Endothelial cell of umbilical vein (primary cell): ENCODE measurements at regions not wholly inside any gene's neighbourhood (a gene's known extent, or its start where the extent isn't known, plus 50 kb on each side); places are given as distances from the start of the nearest gene placed in this dataset.
"Not testable (repeated sequence)": the region's sequence is repeated elsewhere in the genome, so short reads cannot be mapped to it uniquely, and the experiment has no call there.

Experiments
- BruUV-seq: library from RNA; stranded (reverse); fragments of 400-500 nt; replicated peaks from 2 replicates; lab custom pipeline; 2021; lab: Mats Ljungman, UMichigan
- CTCF ChIA-PET: fragments of 300-600, 350-600 bp; sonication (Branson Sonifier 250); formaldehyde crosslinking; loops from one replicate; lab custom pipeline; 2021; ENCODE audit warnings: antibody characterized with exemption, inconsistent platforms; lab: Charles Lee
- POLR2A ChIA-PET: fragments of 300-600, 350-600 bp; sonication (Branson Sonifier 250); formaldehyde crosslinking; loops from one replicate; lab custom pipeline; 2021; ENCODE audit warnings: antibody characterized with exemption, inconsistent platforms; lab: Charles Lee
- DNase-seq: peaks from one replicate; pipeline ENCODE4 v3.0.0-alpha.2; 2011; ENCODE audit warnings: low read depth, low spot score
- FAIRE-seq: peaks from 2 replicates; lab custom pipeline; 2011; peaks lifted over from hg19 to GRCh38; lab: Jason Lieb, UNC
- H2AFZ ChIP-seq: 2 replicates; pipeline ENCODE4 v1.6.0; 2012; ENCODE audit warnings: low read depth, low read length, control low read depth, inconsistent platforms
- H3K27ac ChIP-seq: 2 replicates; pipeline ENCODE4 v1.5.1; 2011; ENCODE audit warnings: low read depth, mild to moderate bottlenecking, control low read depth, low read length, moderate library complexity; ENCODE audit not compliant: insufficient read depth
- H3K27me3 ChIP-seq, 2 experiments: 2 replicates each; pipeline versions ENCODE4 v1.6.0 to v1.6.1; 2011; ENCODE audit warnings: low read length in 2 of 2, mixed read lengths in 1 of 2; ENCODE audit not compliant: control insufficient read depth in 2 of 2, insufficient read depth in 2 of 2
- H3K36me3 ChIP-seq, 2 experiments: 2 replicates in 1 of 2; 3 replicates in 1 of 2; pipeline ENCODE4 v1.5.1; 2011; ENCODE audit warnings: low read length in 2 of 2, mild to moderate bottlenecking in 1 of 2, moderate library complexity in 1 of 2; ENCODE audit not compliant: control insufficient read depth in 2 of 2, insufficient read depth in 2 of 2; ENCODE audit errors: extremely low read depth in 1 of 2
- H3K4me1 ChIP-seq: 3 replicates; pipeline ENCODE4 v1.5.1; 2011; ENCODE audit warnings: mild to moderate bottlenecking, low read length; ENCODE audit not compliant: control insufficient read depth, insufficient read depth; ENCODE audit errors: extremely low read depth
- H3K4me2 ChIP-seq: 2 replicates; pipeline ENCODE4 v1.6.1; 2011; ENCODE audit warnings: low read length, control low read depth, mixed read lengths; ENCODE audit not compliant: insufficient read depth
- H3K4me3 ChIP-seq, 3 experiments: fragments of 200-600 bp in 1 of 3; sonication (generic), shearing (Covaris generic) in 1 of 3; replicated peaks in 1 of 3; 2 replicates each; pipeline ENCODE4 v1.5.1; 2011 to 2016; ENCODE audit warnings: control low read depth in 3 of 3, low read length in 3 of 3, mild to moderate bottlenecking in 2 of 3, inconsistent platforms in 1 of 3, low read depth in 1 of 3, moderate library complexity in 1 of 3; ENCODE audit not compliant: insufficient read depth in 1 of 3
- H3K79me2 ChIP-seq: 2 replicates; pipeline ENCODE4 v1.6.0; 2012; ENCODE audit warnings: low read length, inconsistent platforms; ENCODE audit not compliant: control insufficient read depth, insufficient read depth
- H3K9ac ChIP-seq: replicated peaks from 2 replicates; pipeline ENCODE3; 2011; ENCODE audit warnings: low read length, control low read depth; ENCODE audit not compliant: insufficient read depth; ENCODE audit errors: extremely low read depth
- H3K9me1 ChIP-seq: replicated peaks from 3 replicates; pipeline ENCODE4 v1.6.0; 2011; ENCODE audit warnings: mild to moderate bottlenecking, low read length; ENCODE audit not compliant: control insufficient read depth, insufficient read depth; ENCODE audit errors: extremely low read depth
- H3K9me3 ChIP-seq: replicated peaks from 2 replicates; pipeline ENCODE4 v1.5.1; 2012; ENCODE audit warnings: low read length, inconsistent platforms; ENCODE audit not compliant: control insufficient read depth, insufficient read depth
- H4K20me1 ChIP-seq: replicated peaks from 2 replicates; pipeline ENCODE3; 2011; ENCODE audit warnings: mild to moderate bottlenecking, low read length; ENCODE audit not compliant: control insufficient read depth, insufficient read depth; ENCODE audit errors: extremely low read depth
- CTCF ChIP-seq, 2 donors: IDR thresholded peaks; 1 replicate in 1 of 2; 2 replicates in 1 of 2; pipeline ENCODE4 v1.5.1; 2011; ENCODE audit warnings: low read length in 2 of 2, mild to moderate bottlenecking in 2 of 2, moderate library complexity in 2 of 2, control low read depth in 1 of 2, inconsistent platforms in 1 of 2, low read depth in 1 of 2; ENCODE audit not compliant: insufficient read depth in 1 of 2; ENCODE audit errors: extremely low read depth in 1 of 2
- EZH2 ChIP-seq: IDR thresholded peaks from 2 replicates; pipeline ENCODE4 v1.6.1; 2012; ENCODE audit warnings: borderline replicate concordance, low read depth, mild to moderate bottlenecking, moderate library complexity, low read length, inconsistent platforms; ENCODE audit not compliant: severe bottlenecking
- FOS ChIP-seq: IDR thresholded peaks from 2 replicates; pipeline ENCODE4 v1.6.1; 2011; ENCODE audit warnings: mild to moderate bottlenecking, low read length, moderate library complexity, borderline replicate concordance; ENCODE audit not compliant: insufficient read depth
- GATA2 ChIP-seq: IDR thresholded peaks from 2 replicates; pipeline ENCODE4 v1.7.0; 2011; ENCODE audit warnings: low read depth, mild to moderate bottlenecking, moderate library complexity, mixed read lengths, low read length; ENCODE audit not compliant: insufficient read length, insufficient read depth
- JUN ChIP-seq: IDR thresholded peaks from 2 replicates; pipeline ENCODE4 v1.6.1; 2011; ENCODE audit warnings: borderline replicate concordance, low read depth; ENCODE audit not compliant: insufficient read length, insufficient read depth
- MAX ChIP-seq: IDR thresholded peaks from 2 replicates; pipeline ENCODE4 v1.6.1; 2011; ENCODE audit not compliant: insufficient read depth, insufficient read length
- MYC ChIP-seq: IDR thresholded peaks from one replicate; pipeline ENCODE4 v1.6.1; 2011; ENCODE audit warnings: mild to moderate bottlenecking, low read depth, low read length
- POLR2A ChIP-seq: IDR thresholded peaks from 2 replicates; pipeline ENCODE4 v1.6.1; 2012; ENCODE audit warnings: low read depth, mild to moderate bottlenecking, control low read depth, low read length
- POLR2AphosphoS5 ChIP-seq: IDR thresholded peaks from 2 replicates; pipeline ENCODE4 v1.6.1; 2012; ENCODE audit warnings: low read depth, mild to moderate bottlenecking, control low read depth, low read length, moderate library complexity; ENCODE audit not compliant: insufficient read depth
- dilution Hi-C: fragments of 300-500 bp; cut with MboI; formaldehyde crosslinking; loops from one replicate; pipeline ENCODE4 v1.15.0; 2019; ENCODE audit warnings: low sequenced_read_pairs; ENCODE audit not compliant: extremely low pct_ligation_motif_present
- intact Hi-C: fragments of 100-400 bp; cut with micrococcal nuclease; formaldehyde crosslinking; loops from one replicate; pipeline ENCODE4 v1.10.0; 2022

GRCh38 chr12:17015501-17015900 lies 409.5 kb upstream of the LMO3 start:
- no peak for DNase-seq
- TF ChIP-seq FOS, result no peak
- TF ChIP-seq CTCF (IDR thresholded peaks at IDR 0.05; ENCODE audit: extremely low read depth in 1 of 2, insufficient read depth in 1 of 2, low read depth in 1 of 2, low read length in 2 of 2), result no peak
- TF ChIP-seq POLR2AphosphoS5, result no peak
- no peak for TF ChIP-seq JUN
- no peak for TF ChIP-seq MAX
- no peak for TF ChIP-seq POLR2A
- no peak for TF ChIP-seq EZH2
- TF ChIP-seq GATA2, result no peak
- no peak for TF ChIP-seq MYC
- no peaks in the 10 kb centered on the region for H3K27me3 ChIP-seq
- H3K9me3 ChIP-seq, result no peaks in the 10 kb centered on the region
- dilution Hi-C loops (no loop called here), intact Hi-C loops (no loop called here)
- H3K9ac ChIP-seq, result no peak overlapping the region
- H3K4me1 ChIP-seq, result no peaks in the 10 kb centered on the region
- H3K79me2 ChIP-seq, result no peaks in the 10 kb centered on the region
- no TSS peak for BruUV-seq
- H3K36me3 ChIP-seq, result no peaks in the 10 kb centered on the region
- ChIA-PET CTCF (no interaction called here), POLR2A (no interaction called here)
- H2AFZ ChIP-seq, result no peak overlapping the region
- no peak overlapping the region for H3K4me2 ChIP-seq
- no peaks in the 10 kb centered on the region for H4K20me1 ChIP-seq
- H3K9me1 ChIP-seq, result no peaks in the 10 kb centered on the region
- no peak overlapping the region for H3K4me3 ChIP-seq
- FAIRE-seq, result no peak
- H3K27ac ChIP-seq, result no peak overlapping the region

GRCh38 chr12:17007442-17008040 lies 401.6 kb upstream of the LMO3 start:
- H3K36me3 ChIP-seq, H3K79me2 ChIP-seq, DNase-seq, H3K4me2 ChIP-seq, H4K20me1 ChIP-seq, H3K4me1 ChIP-seq, H3K27ac ChIP-seq, BruUV-seq, H2AFZ ChIP-seq, POLR2A ChIA-PET, intact Hi-C loops, dilution Hi-C loops, H3K4me3 ChIP-seq, H3K27me3 ChIP-seq, H3K9me1 ChIP-seq, FAIRE-seq, H3K9me3 ChIP-seq, H3K9ac ChIP-seq, CTCF ChIA-PET: not testable (repeated sequence)

- FAIRE-seq, intact Hi-C loops: not testable (repeated sequence)
Measured at GRCh38 chr12:16998538-16998937, 392.6 kb upstream of the LMO3 start.

More at GRCh38 chr12:16998538-16998937, 392.6 kb upstream of the LMO3 start:
- H4K20me1 ChIP-seq, POLR2A ChIA-PET, H3K4me2 ChIP-seq, H3K79me2 ChIP-seq, dilution Hi-C loops, DNase-seq, H3K9me3 ChIP-seq, H3K4me1 ChIP-seq, H3K36me3 ChIP-seq, H3K9me1 ChIP-seq, H3K9ac ChIP-seq, H3K27ac ChIP-seq, H2AFZ ChIP-seq, H3K27me3 ChIP-seq, CTCF ChIA-PET, BruUV-seq, H3K4me3 ChIP-seq: not testable (repeated sequence)
